ENCODE measurements at regions not wholly inside any gene's neighbourhood (a gene's known extent, or its start where the extent isn't known, plus 50 kb on each side); places are given as distances from the start of the nearest gene placed in this dataset.

- no peak for FAIRE-seq
- TF ChIP-seq ZNF324 (CRISPR knock-in tag; IDR thresholded peaks at IDR 0.05) (no peak), MAZ (CRISPR knock-in tag; conservative IDR thresholded peaks at IDR 0.05 in 1 of 2, IDR thresholded peaks at IDR 0.05 in 1 of 2) (no peak), ZNF408 (CRISPR knock-in tag; IDR thresholded peaks at IDR 0.05; ENCODE audit: low read depth) (no peak), PHB2 (IDR thresholded peaks at IDR 0.05; ENCODE audit: low read depth) (no peak), HOXB6 (CRISPR knock-in tag; IDR thresholded peaks at IDR 0.05; ENCODE audit: borderline replicate concordance) (no peak), SMARCA4 (IDR thresholded peaks at IDR 0.05) (no peak), ZNF174 (CRISPR knock-in tag; IDR thresholded peaks at IDR 0.05) (no peak), ID3 (CRISPR knock-in tag; IDR thresholded peaks at IDR 0.05) (no peak), ID3 (tag; IDR thresholded peaks at IDR 0.05) (no peak), AFF1 (IDR thresholded peaks at IDR 0.05; ENCODE audit: low read depth in 1 of 2, partially characterized antibody in 2 of 2) (no peak), MTF1 (CRISPR knock-in tag; IDR thresholded peaks at IDR 0.05; ENCODE audit: borderline replicate concordance) (no peak), CREB5 (CRISPR knock-in tag; IDR thresholded peaks at IDR 0.05) (no peak), ZNF639 (CRISPR knock-in tag; conservative IDR thresholded peaks at IDR 0.05 in 1 of 2, IDR thresholded peaks at IDR 0.05 in 1 of 2) (no peak), RNF2 (IDR thresholded peaks at IDR 0.05) (no peak), SMAD4 (CRISPR knock-in tag; conservative IDR thresholded peaks at IDR 0.05) (no peak)
These were observed 76.2 kb downstream of the NR2F2 start for GRCh38 chr15:96406701-96407100.

More at GRCh38 chr15:96406701-96407100, 76.2 kb downstream of the NR2F2 start:
- Histone ChIP-seq H3K9me3 (replicated peaks; ENCODE audit: control insufficient read depth, insufficient read depth, low read depth, low read length) (no peaks in the 10 kb centered on the region), H3K9me1 (ENCODE audit: control insufficient read depth, insufficient read depth, low read length) (no peaks in the 10 kb centered on the region), H4K20me1 (replicated peaks; ENCODE audit: control insufficient read depth, insufficient read depth, low read length) (no peaks in the 10 kb centered on the region), H3K4me3 (no peak overlapping the region), H3K4me1 (replicated peaks in 1 of 2; ENCODE audit: control insufficient read depth in 2 of 2, insufficient read depth in 2 of 2, low read length in 2 of 2) (peaks cover 10 to 15% of the 10 kb centered on the region in 2 experiments; a peak in 3 of 5 replicates), H3K36me3 (ENCODE audit: control insufficient read depth, insufficient read depth, low read length) (no peaks in the 10 kb centered on the region), H3K27me3 (ENCODE audit: control insufficient read depth in 2 of 2, insufficient read depth in 2 of 2, low read length in 2 of 2) (peaks cover 24 to 25% of the 10 kb centered on the region in 2 experiments), H2AFZ (ENCODE audit: low read depth, low read length) (no peak overlapping the region), H3K4me2 (ENCODE audit: insufficient read depth, low read length) (no peak overlapping the region), H3K9ac (ENCODE audit: insufficient read depth in 1 of 2, low read depth in 2 of 2, low read length in 2 of 2) (no peak overlapping the region), H3K79me2 (ENCODE audit: control insufficient read depth, insufficient read depth, low read length) (no peaks in the 10 kb centered on the region), H3K27ac (ENCODE audit: extremely low read depth, low read depth, low read length) (no peak overlapping the region)
- 35% methylated on average over 7 of the region's 7 CpGs for WGBS (ENCODE audit: insufficient coverage, low coverage, missing lambda C conversion rate)
- BruUV-seq (replicated peaks): no TSS peak
- POLR2A ChIA-PET: interaction anchor here (1.3 kb wide), 2 partner anchors 11 to 15 kb away, joined by 3 to 4 read pairs; no protein-coding TSS in a partner anchor
- ATAC-seq (no peak), DNase-seq (ENCODE audit: extremely low read depth in 1 of 4, low spot score in 3 of 4) (no peak)
- intact Hi-C loops (cut with micrococcal nuclease): no loop called here
- CTCF ChIA-PET (ENCODE audit: low intra/inter-chr PET ratio): no interaction called here
- in situ Hi-C loops (cut with MboI): no loop called here

Data from K562 (cell line).